GM18498 (cell line): ENCODE measurements at regions not wholly inside any gene's neighbourhood (a gene's known extent, or its start where the extent isn't known, plus 50 kb on each side); places are given as distances from the start of the nearest gene placed in this dataset.

Source experiments
- ATAC-seq: cut with Tn5 transposase; IDR thresholded peaks from one replicate; pipeline ENCODE4 v1.9.1; 2021; ENCODE audit warnings: mild to moderate bottlenecking, moderate library complexity; ENCODE audit not compliant: unreplicated experiment

DNA sequence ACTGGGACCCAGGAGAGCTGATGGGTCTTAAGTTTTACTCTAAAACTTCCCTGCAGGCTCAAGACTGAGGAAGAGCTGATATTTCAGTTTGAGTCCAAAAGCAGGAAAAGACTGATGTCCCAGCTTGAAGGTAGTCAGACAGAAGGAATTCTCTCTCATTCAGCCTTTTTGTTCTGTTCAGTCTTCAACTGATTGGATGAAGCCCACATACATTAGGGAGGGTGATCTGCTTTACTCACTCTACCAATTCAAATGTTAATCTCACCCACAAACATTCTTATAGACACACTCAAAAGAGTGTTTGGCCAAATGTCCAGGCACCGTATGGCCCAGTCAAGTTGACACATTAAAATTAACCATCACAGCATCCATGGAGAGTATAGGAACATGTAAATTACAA is 173.5 kb downstream of the KCNRG start:
- ATAC-seq: no peak

- no peak for ATAC-seq
Measured at GRCh38 chr13:50189450-50189849, 174.2 kb downstream of the KCNRG start.

- no peak for ATAC-seq
Measured at GRCh38 chr13:50191004-50191403, 175.8 kb downstream of the KCNRG start.

DNA sequence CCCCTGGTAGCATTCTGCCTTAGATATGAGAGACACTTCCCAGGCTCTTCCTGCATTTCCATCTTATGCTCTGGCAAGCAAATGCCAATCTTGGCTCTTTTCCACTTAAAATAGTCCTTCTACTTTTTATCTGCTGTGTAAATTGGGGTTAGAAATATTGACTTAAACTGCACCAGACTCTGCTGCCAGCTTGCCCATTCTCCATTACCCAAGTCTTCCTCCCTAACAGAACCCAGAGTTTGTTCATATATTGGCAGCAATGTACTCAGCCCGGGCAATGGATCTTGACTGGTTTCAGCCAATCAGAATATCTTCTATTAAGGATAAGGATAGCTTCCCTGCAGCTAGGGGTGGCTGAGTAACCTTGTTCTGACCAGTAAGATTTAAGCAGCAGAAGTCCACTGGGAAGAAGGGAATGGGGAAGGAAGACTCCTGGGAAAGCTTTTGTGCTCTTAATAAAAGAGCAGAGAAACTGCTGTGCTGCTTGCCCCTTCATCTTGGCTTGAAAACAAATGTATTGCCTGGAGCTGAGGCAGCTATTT is 177.1 kb downstream of the KCNRG start:
- ATAC-seq: no peak

GRCh38 chr13:50195045-50195444 is 179.8 kb downstream of the KCNRG start:
- no peak for ATAC-seq

- no peak for ATAC-seq
Measured at GRCh38 chr13:50196118-50196517, 180.9 kb downstream of the KCNRG start.

DNA sequence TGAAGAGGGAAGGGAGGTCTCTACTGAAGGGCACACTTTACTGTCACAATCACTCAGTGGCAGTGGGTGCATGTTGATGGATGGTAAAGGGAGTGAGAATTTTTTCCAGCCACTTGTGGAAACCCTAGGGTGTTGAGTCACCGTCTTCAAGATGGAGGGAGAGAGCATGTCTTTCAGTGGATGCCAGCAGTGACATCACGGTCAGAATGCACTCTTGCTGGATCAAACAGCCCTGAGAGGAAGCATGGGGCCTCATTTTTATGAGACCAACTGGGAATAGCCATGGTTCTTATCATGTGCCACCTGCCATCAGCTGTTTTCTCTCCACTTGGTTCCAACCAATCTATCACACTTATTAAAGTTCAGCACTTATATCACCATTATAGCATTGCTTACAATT is 182.5 kb downstream of the KCNRG start:
- no peak for ATAC-seq

DNA sequence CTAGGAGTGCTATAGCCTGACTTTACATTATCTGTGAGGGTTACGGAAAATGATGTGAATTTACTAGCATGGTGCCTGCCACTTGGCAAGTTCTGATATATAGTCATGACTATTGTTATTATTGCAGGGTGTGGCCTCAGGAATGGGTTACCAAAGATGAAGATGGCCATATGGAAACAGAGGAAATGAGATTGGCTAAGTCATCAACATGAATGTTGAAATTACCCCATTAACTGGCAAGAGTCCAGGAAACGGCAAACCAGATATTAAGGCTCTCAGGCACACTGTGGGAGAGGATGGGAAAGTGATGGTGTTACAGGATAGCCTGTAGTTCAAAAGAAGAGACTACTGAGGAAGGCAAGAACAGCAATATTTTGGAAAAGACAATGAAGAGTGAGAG is 183.3 kb downstream of the KCNRG start:
- ATAC-seq: no peak

GRCh38 chr13:50200569-50200968 is 185.3 kb downstream of the KCNRG start:
- no peak for ATAC-seq

- no peak for ATAC-seq
Measured at GRCh38 chr13:50200988-50201387, 185.7 kb downstream of the KCNRG start.

DNA sequence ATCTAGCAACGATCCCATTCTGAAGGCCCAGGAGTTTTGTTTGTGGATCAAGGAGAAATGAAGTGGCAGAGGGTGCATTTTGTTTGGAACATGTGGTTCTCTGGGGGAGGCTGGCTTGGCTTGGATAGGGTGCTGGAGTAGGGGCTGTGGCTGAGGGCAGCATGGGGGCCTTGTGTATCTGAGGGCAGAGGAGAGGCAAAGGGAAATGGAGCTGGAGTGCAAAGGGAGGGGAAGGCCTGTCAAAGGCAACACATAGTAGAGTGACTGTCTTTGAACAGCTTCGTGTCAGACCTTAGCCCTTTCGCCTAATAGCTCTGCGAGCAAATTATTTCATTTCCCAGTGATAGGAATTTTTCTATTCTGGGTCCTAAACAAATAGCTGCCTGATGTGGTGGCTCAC is 187.2 kb downstream of the KCNRG start:
- no peak for ATAC-seq

DNA sequence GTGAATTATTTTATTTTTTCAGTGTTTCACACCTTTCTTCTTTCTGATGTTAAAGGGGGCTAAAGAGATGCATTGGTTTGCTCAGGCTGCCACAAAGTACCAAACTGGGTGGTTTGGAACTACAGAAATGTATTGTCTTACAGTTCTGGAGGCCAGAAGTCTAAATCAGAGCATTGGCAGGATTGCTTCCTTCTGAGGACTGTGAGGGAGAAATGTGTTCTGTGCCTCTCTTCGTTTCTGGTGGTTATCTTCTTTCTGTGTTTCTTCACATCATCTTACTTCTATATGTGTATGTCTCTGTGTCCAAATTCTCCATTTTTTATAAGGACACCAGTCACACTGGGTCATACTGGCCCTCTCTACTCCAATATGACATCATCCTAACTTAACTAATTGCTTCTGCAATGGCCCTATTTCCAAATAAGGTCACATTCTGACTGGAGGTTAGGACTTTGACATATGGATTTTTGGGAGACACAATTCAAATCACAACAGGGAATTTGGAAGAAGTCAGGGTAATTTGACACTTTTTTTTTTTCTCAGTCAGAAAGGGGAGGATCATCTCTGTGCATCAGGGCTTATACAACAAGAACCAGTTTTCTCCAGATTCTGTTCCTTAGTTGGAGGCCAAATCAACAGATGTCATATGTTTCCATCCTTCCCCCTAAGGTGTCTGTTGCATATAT is 188.2 kb downstream of the KCNRG start:
- no peak for ATAC-seq

DNA sequence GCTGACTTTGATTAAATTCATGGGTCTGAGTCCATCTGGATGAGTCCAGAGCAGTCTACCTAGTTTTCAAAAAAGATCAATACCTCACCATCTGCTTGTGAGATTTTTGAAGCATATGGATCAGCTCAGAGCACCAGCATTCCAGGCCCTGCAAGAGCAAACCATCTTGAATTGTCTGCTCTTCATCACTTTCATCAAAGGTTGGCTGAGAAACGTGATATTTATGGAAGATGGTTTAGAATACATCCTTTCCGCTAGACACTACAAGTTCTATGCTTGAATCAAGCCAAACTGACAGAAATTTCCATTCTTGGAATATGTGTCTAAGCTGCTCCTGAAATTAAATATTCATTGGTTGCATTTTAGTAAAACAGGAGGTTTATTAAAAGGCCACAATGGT is 190.3 kb downstream of the KCNRG start:
- no peak for ATAC-seq

- no peak for ATAC-seq
Measured at GRCh38 chr13:50208826-50209335, 193.6 kb downstream of the KCNRG start.

DNA sequence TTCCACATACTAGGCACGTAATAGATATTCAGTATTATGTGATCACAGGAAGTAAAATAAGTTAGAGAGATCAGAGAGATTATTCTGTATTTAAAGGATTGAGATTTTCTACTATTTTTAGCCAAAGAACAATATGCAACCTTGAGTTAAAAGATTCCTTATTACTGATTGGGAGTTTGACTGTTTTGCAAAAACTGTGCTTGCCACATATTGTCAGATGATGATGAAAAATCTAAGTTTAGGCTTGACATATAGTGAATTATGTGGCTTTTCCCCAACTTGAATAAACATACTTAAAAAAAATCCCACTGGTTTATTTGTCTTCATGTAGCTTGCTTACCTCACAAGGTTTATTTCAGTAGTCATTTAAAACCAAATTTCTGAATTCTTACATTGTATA is 194.4 kb downstream of the KCNRG start:
- no peak for ATAC-seq

DNA sequence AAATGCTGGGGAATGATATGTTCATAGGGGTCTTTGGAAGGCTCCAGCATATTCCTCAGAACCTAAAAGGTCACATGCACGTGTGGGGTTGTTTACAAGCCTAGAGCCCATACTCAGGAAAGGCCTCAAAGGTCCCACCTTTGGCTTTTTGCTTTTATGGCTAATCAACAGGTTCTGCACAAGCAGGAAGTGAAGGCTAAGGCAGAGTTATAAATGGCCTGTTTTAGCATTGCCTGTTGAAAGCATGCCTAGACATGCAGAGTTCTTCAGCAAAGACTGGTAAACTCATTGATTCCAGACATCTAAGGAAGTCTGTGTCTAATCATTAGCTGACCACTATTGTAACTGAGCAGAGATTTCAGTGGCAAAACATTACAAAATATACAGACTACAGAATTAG is 198.3 kb downstream of the KCNRG start:
- no peak for ATAC-seq

GRCh38 chr13:50214514-50214913 is 199.3 kb downstream of the KCNRG start:
- no peak for ATAC-seq

DNA sequence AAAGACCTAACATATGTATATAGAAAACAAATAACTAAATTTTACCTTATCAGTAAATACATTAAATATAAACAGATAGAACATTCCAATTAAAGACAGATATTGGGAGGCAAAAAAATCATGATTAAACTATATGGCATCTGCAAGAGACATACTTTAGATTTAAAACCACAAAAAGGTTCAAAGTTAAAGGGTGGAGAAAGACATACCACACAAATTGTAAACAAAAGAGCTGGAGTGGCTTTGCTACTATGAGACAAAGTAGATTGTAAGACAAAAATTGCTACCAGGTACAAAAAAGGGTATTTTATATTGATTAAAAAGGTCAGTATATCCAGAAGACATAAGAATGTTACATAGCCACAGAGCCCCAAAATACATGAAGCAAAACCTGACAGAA is 200.2 kb downstream of the KCNRG start:
- no peak for ATAC-seq

DNA sequence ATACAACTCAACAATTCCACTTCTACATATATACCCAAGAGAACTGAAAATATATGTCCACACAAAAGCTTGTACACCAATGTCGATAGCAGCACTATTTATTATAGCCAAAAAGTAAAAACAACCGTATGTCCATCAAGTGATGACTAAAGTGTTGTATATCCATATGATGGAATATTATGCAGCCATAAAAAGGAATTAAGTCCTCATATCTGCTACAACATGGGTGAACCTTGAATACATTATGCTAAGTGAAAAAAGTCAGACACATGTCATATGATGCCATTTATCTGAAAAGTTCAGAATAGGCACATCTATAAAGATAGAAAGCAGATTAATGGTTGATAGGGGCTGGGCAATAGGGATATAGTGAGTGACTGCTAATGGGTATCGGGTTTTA is 204.5 kb downstream of the KCNRG start:
- no peak for ATAC-seq

- ATAC-seq: no peak
Measured at GRCh38 chr13:50220938-50221337, 205.7 kb downstream of the KCNRG start.

- ATAC-seq: no peak
Measured at GRCh38 chr13:50222569-50223332, 207.5 kb downstream of the KCNRG start.

DNA sequence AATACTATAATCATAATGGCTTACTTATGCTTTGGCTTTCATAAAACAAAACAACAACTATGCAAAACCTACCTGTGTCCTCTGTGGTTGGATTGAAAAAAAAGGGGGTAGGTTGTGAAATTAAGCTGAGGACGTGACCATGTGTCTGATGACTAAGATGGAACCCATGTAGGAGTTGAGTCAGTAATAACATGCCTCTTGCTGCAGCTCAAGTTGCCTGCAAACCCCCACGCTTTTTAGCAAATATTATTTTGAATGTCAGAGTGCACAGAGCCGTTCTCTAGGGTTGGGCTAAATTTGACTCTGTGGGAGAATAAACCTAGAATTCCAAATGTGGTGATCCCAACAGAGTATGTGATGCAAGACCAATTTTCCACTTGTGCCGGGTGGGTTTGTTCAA is 209.3 kb downstream of the KCNRG start:
- peak; percentile 79 for ATAC-seq
